Stomach (tissue), 4 donors: ENCODE measurements at regions not wholly inside any gene's neighbourhood (a gene's known extent, or its start where the extent isn't known, plus 50 kb on each side); places are given as distances from the start of the nearest gene placed in this dataset.

ENCODE experiments used
- CTCF ChIP-seq, 7 experiments: fragments of 450-650 bp in 4 of 7; fragments of 200-600 bp in 3 of 7; sonication (generic) in 3 of 7; IDR thresholded peaks; one replicate each; pipeline ENCODE4 v1.5.1; 2016 to 2019; ENCODE audit warnings: antibody characterized with exemption in 7 of 7, control low read depth in 2 of 7, mild to moderate bottlenecking in 1 of 7
- EP300 ChIP-seq: sonication (generic); formaldehyde crosslinking; IDR thresholded peaks from one replicate; pipeline ENCODE4 v1.6.1; 2017; ENCODE audit warnings: antibody characterized with exemption
- POLR2A ChIP-seq, 4 donors: fragments of 450-650 bp; IDR thresholded peaks; one replicate each; pipeline ENCODE4 v1.6.1; 2016; ENCODE audit warnings: antibody characterized with exemption in 4 of 4, control low read depth in 2 of 4, mild to moderate bottlenecking in 1 of 4, moderate library complexity in 1 of 4
- POLR2AphosphoS5 ChIP-seq, 3 donors: sonication (generic); formaldehyde crosslinking; IDR thresholded peaks; one replicate each; pipeline ENCODE4 v1.6.1; 2016; ENCODE audit warnings: antibody characterized with exemption in 3 of 3

GRCh38 chr12:58186914-58187313 lies 245.5 kb downstream of the ATP23 start:
- TF ChIP-seq CTCF (IDR thresholded peaks at IDR 0.05) (no peak), POLR2AphosphoS5 (IDR thresholded peaks at IDR 0.05) (no peak), POLR2A (IDR thresholded peaks at IDR 0.05) (no peak), EP300 (no peak)
